Spleen (tissue), 7 donors: ENCODE measurements at regions not wholly inside any gene's neighbourhood (a gene's known extent, or its start where the extent isn't known, plus 50 kb on each side); places are given as distances from the start of the nearest gene placed in this dataset.

Source experiments
- POLR2A ChIP-seq, 3 donors: fragments of 450-650 bp; IDR thresholded peaks; one replicate each; pipeline ENCODE4 v1.5.1; 2017; ENCODE audit warnings: antibody characterized with exemption in 3 of 3, mild to moderate bottlenecking in 1 of 3
- POLR2AphosphoS5 ChIP-seq, 3 donors: sonication (generic); formaldehyde crosslinking; IDR thresholded peaks; one replicate each; pipeline ENCODE4 v1.5.1; 2017; ENCODE audit warnings: antibody characterized with exemption in 3 of 3
- TF ChIP-seq, protein P1 (sequence below), 11 experiments: fragments of 200-600 bp in 7 of 11; fragments of 450-650 bp in 4 of 11; sonication (generic) in 4 of 11; IDR thresholded peaks in 8 of 11; conservative IDR thresholded peaks in 3 of 11; 1 replicate in 7 of 11; 2 replicates in 4 of 11; pipeline versions ENCODE4 v1.4.0 to v1.8.0; 2016 to 2021; ENCODE audit warnings: antibody characterized with exemption in 11 of 11, inconsistent platforms in 4 of 11, mild to moderate bottlenecking in 1 of 11
- donor health status: DM: no; HTN: no; CAD: no; lungs with moderate emphysema.
- donor health status: DM: no; HTN: no; CAD: no.
- donor health status: DM: no; HTN: no; CAD: no.

DNA sequence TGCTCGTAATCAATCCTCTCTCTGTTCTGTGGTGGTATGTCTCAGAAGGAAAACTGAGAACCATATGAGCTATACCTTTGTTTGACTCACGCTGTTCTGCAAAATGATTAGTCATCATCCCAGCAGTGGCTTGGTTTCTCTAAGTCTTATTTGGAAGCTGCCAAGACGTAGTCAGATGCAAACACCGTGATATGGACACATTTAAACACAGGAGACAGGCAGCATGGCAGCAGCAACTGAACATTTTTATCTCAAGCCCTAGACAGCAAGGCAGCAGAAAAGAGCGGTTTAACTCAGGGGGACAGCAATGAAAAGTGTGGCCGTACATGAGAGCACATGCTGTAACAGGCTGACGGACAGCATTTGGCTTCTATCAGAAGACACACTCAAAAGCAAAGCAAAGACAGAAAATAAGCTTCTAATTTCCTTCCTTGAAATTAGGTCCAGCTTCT is 1295.1 kb downstream of the EPHA7 start:
- TF ChIP-seq, protein P1, sequence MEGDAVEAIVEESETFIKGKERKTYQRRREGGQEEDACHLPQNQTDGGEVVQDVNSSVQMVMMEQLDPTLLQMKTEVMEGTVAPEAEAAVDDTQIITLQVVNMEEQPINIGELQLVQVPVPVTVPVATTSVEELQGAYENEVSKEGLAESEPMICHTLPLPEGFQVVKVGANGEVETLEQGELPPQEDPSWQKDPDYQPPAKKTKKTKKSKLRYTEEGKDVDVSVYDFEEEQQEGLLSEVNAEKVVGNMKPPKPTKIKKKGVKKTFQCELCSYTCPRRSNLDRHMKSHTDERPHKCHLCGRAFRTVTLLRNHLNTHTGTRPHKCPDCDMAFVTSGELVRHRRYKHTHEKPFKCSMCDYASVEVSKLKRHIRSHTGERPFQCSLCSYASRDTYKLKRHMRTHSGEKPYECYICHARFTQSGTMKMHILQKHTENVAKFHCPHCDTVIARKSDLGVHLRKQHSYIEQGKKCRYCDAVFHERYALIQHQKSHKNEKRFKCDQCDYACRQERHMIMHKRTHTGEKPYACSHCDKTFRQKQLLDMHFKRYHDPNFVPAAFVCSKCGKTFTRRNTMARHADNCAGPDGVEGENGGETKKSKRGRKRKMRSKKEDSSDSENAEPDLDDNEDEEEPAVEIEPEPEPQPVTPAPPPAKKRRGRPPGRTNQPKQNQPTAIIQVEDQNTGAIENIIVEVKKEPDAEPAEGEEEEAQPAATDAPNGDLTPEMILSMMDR (IDR thresholded peaks at IDR 0.05 in 8 of 11, conservative IDR thresholded peaks at IDR 0.05 in 3 of 11), result no peak
- TF ChIP-seq POLR2A (IDR thresholded peaks at IDR 0.05) (no peak), POLR2AphosphoS5 (IDR thresholded peaks at IDR 0.05) (no peak)
